ENCODE measurements at regions not wholly inside any gene's neighbourhood (a gene's known extent, or its start where the extent isn't known, plus 50 kb on each side); places are given as distances from the start of the nearest gene placed in this dataset.

DNA sequence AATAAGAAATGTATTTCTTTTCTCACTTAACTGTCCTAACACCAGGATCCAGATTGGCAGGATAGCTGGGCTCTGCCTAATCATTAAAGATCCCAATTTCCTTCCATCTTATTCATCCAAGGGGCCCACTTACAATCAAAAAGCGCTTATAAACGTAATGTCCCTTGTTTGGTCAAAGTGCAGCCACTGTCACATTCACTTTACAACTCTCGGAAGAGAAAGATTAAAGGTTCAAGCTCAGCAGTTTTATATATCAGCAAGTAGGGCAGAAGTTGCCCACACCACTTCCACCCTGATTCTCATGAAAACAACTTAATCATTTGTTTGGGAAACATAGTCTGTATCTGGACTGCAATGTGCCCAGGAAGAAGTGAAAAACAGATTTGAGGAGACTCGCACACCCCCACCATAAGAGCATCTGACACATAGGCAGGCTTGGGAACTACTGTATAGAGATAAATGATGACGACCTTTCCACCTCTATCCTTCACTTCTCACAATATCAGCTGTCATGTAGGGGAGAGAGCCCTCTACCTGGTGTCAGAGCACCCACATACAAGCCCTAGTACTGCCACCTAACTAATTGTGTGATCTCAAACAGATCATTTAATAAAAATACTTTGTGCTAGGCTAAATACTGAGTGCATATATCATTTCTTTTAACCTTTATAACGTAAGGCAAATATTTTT lies 80.8 kb downstream of the CAPZA3 start:
- peak in 1 of 3 donors; percentile 3 for DNase-seq
- no peaks in the 10 kb centered on the region for H3K36me3 ChIP-seq (ENCODE audit: low read depth)
- ATAC-seq, result peak; percentile 58
- H3K9me3 ChIP-seq, result no peaks in the 10 kb centered on the region
- H3K4me3 ChIP-seq, result no peak overlapping the region
- TF ChIP-seq, protein P1, sequence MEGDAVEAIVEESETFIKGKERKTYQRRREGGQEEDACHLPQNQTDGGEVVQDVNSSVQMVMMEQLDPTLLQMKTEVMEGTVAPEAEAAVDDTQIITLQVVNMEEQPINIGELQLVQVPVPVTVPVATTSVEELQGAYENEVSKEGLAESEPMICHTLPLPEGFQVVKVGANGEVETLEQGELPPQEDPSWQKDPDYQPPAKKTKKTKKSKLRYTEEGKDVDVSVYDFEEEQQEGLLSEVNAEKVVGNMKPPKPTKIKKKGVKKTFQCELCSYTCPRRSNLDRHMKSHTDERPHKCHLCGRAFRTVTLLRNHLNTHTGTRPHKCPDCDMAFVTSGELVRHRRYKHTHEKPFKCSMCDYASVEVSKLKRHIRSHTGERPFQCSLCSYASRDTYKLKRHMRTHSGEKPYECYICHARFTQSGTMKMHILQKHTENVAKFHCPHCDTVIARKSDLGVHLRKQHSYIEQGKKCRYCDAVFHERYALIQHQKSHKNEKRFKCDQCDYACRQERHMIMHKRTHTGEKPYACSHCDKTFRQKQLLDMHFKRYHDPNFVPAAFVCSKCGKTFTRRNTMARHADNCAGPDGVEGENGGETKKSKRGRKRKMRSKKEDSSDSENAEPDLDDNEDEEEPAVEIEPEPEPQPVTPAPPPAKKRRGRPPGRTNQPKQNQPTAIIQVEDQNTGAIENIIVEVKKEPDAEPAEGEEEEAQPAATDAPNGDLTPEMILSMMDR (IDR thresholded peaks at IDR 0.05), result no peak
- intact Hi-C loops (cut with DNase I, micrococcal nuclease), result no loop called here
- H3K4me1 ChIP-seq (ENCODE audit: low read depth), result no peaks in the 10 kb centered on the region

DNA sequence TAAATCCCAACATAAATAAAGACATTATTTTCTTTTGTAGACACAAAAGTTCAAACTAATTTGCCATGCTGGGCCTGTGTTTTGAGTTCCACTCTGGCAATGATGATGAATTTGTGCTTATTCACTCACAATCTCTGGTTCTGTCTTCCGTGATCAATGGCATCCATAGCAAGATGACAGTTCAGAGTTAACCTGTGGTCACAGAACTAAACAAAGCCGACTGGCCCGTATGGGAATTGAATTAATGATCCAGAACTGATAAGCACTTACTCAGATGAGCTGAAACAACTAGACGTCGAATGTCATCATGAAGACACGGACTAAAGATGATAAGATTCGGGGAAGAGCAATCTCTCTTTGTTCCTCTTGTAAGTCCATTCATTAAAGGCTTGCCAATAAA lies 81.6 kb downstream of the CAPZA3 start:
- Histone ChIP-seq H3K36me3 (ENCODE audit: low read depth) (no peaks in the 10 kb centered on the region), H3K9me3 (no peaks in the 10 kb centered on the region), H3K4me3 (no peak overlapping the region), H3K4me1 (ENCODE audit: low read depth) (no peaks in the 10 kb centered on the region)
- intact Hi-C loops (cut with DNase I, micrococcal nuclease), result no loop called here
- DNase-seq (no peak), ATAC-seq (no peak)
- TF ChIP-seq, protein P1 (IDR thresholded peaks at IDR 0.05), result no peak

DNA sequence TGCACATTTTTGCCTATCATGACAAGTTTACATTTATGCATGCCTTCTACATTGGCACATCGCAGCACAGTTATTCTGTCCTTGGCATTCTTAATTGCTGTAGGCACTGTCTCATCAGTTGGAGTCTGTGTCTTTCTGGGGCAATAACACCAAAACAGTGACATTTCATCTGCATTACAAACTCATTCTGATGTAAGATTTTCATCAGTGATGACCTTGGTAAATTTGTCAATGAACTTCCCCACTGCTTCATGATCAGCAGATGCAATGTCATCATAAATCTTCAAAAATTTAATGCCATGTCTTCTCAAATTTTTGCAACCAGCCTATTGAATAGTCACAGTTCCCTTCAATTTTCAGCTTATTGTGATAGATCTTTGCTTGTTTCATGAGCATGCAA lies 85.5 kb downstream of the CAPZA3 start:
- H3K4me1 ChIP-seq (ENCODE audit: low read depth), result no peaks in the 10 kb centered on the region
- no peak overlapping the region for H3K4me3 ChIP-seq
- intact Hi-C loops (cut with DNase I, micrococcal nuclease), result no loop called here
- DNase-seq (no peak), ATAC-seq (no peak)
- TF ChIP-seq, protein P1 (IDR thresholded peaks at IDR 0.05), result no peak
- no peaks in the 10 kb centered on the region for H3K36me3 ChIP-seq (ENCODE audit: low read depth)
- H3K9me3 ChIP-seq, result no peaks in the 10 kb centered on the region

DNA sequence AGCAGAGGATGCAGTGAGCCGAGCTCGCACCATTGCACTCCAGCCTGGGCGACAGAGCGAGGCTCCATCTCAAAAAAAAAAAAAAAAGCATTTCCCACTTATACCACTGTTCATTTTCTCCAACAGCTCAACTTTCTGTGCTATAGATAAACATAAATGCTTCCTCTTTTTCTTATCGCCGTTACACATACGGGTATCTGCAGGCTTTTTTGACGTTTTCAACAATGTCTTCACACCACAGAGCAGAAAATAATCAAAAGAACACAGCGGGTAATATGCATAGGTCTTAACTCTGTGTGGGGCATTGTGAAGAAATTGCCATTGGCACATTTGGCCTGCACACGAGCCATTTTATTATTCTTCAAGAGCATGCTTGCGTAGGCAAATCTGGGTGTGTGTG lies 86.4 kb downstream of the CAPZA3 start:
- no peak for DNase-seq
- H3K4me3 ChIP-seq, result no peak overlapping the region
- intact Hi-C loops (cut with DNase I, micrococcal nuclease), result no loop called here
- ATAC-seq, result no peak
- peaks cover 3% of the 10 kb centered on the region for H3K9me3 ChIP-seq
- no peaks in the 10 kb centered on the region for H3K4me1 ChIP-seq (ENCODE audit: low read depth)
- TF ChIP-seq, protein P1 (IDR thresholded peaks at IDR 0.05), result no peak
- H3K36me3 ChIP-seq (ENCODE audit: low read depth), result no peaks in the 10 kb centered on the region

DNA sequence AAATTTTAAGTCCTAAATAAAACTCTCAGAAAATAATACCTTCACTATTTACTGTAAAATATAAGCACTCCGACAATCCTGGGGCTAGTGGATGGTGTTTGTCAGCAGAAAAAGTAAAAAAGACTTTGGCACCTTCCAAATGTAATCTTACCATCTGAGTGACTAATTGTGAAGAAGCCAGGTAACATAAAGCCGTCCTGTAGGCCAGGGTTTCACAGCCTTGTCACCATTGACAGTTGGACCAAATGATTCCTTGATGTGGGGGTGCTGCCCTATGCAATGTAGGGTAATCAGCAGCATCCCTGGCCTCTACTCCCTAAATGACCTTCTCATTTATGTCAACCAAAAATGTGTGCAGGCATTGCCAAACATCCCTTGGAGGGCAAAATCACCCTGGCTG lies 87.2 kb downstream of the CAPZA3 start:
- Histone ChIP-seq H3K4me3 (no peak overlapping the region), H3K9me3 (peaks cover 3% of the 10 kb centered on the region), H3K4me1 (ENCODE audit: low read depth) (no peaks in the 10 kb centered on the region), H3K36me3 (ENCODE audit: low read depth) (no peaks in the 10 kb centered on the region)
- no peak for ATAC-seq
- intact Hi-C loops (cut with DNase I, micrococcal nuclease), result no loop called here
- DNase-seq, result no peak
- TF ChIP-seq, protein P1 (IDR thresholded peaks at IDR 0.05), result no peak

DNA sequence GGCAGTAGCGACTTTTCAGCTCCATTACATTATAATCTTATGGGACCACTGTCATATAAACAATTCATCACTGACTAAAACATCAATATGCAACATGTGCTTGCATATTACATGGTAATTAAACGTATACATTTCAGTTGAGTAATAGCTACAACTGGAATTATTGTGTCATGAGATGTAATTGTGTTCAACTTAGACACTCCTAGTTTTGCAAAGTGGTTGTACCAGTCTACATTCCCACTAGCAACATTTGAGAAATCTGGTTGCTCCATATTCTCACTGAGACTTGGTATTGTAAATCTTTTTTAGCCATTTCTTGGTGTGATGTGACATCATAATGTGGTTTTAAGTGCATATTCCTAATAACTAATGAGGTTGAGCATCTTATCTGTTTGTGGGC lies 90.0 kb downstream of the CAPZA3 start:
- no peak for ATAC-seq
- TF ChIP-seq, protein P1 (IDR thresholded peaks at IDR 0.05), result no peak
- no peaks in the 10 kb centered on the region for H3K4me1 ChIP-seq (ENCODE audit: low read depth)

More for the DNA sequence above, 90.0 kb downstream of the CAPZA3 start:
- Histone ChIP-seq H3K36me3 (ENCODE audit: low read depth) (no peaks in the 10 kb centered on the region), H3K4me3 (no peak overlapping the region), H3K9me3 (peaks cover 3% of the 10 kb centered on the region)
- no peak for DNase-seq
- intact Hi-C loops (cut with DNase I, micrococcal nuclease), result no loop called here
